ENCODE measurements at regions not wholly inside any gene's neighbourhood (a gene's known extent, or its start where the extent isn't known, plus 50 kb on each side); places are given as distances from the start of the nearest gene placed in this dataset.

DNA sequence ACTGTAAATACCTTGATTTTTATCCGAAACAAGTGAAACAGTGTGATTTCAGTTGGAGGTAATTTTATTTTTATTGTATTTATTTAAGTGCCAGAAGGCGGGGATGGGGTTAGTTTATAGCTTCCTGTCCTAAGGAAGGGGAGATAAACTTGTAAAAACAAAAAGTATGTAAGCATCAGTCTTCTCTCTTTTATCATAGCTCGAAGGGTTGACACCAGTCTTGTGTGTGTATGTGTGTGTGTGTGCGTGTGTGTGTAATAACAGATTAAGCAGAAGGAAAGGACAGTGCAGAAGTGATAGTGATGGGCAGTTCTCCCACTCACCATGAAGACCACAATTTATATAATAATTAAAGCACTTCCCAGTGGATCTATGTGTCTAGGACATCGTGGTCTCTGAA is 793.3 kb downstream of the PLCL1 start:
- no peak for TF ChIP-seq CTCF (IDR thresholded peaks at IDR 0.05)
- TF ChIP-seq POLR2A (IDR thresholded peaks at IDR 0.05): no peak
- Histone ChIP-seq H3K27ac (no peak overlapping the region), H3K9me3 (no peaks in the 10 kb centered on the region), H3K36me3 (no peaks in the 10 kb centered on the region), H3K4me3 (replicated peaks in 1 of 3) (no peak overlapping the region), H3K4me1 (no peaks in the 10 kb centered on the region), H3K27me3 (no peaks in the 10 kb centered on the region)
- no peak for DNase-seq
- 69 to 71% methylated on average over 5 of the region's 5 CpGs for WGBS, 2 donors
- intact Hi-C loops (cut with DNase I): no loop called here

GRCh38 chr2:198596985-198597384 is 792.6 kb downstream of the PLCL1 start:
- Histone ChIP-seq H3K4me1 (no peaks in the 10 kb centered on the region), H3K4me3 (replicated peaks in 1 of 3) (no peak overlapping the region), H3K27ac (no peak overlapping the region), H3K27me3 (no peaks in the 10 kb centered on the region), H3K9me3 (no peaks in the 10 kb centered on the region), H3K36me3 (no peaks in the 10 kb centered on the region)
- intact Hi-C loops (cut with DNase I): no loop called here
- TF ChIP-seq CTCF (IDR thresholded peaks at IDR 0.05) (no peak), POLR2A (IDR thresholded peaks at IDR 0.05) (no peak)
- no peak for DNase-seq

DNA sequence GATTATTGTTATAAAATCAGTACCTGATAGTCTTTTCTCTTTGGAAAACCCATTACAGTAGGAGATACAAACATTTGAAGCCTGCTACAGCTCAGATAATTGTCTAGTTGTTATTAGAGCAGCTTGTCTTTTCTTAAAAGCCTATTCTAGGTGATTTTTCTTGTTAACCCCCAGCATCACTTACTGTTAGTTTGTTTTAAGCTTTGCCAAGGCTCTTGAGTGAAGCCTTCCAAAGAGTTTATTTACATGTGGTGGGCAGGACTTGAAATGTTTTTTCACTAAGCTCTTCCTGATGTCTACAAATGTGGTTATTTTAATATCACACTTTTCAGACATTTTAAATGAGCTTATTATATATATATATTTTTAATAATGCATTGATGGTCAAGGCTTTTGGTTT is 791.3 kb downstream of the PLCL1 start:
- no peak for DNase-seq
- TF ChIP-seq CTCF (IDR thresholded peaks at IDR 0.05) (no peak), POLR2A (IDR thresholded peaks at IDR 0.05) (no peak)
- Histone ChIP-seq H3K9me3 (no peaks in the 10 kb centered on the region), H3K4me1 (no peaks in the 10 kb centered on the region), H3K27me3 (no peaks in the 10 kb centered on the region), H3K4me3 (replicated peaks in 1 of 3) (no peak overlapping the region), H3K36me3 (no peaks in the 10 kb centered on the region), H3K27ac (no peak overlapping the region)
- intact Hi-C loops (cut with DNase I): no loop called here

GRCh38 chr2:198591586-198591985 is 787.2 kb downstream of the PLCL1 start:
- Histone ChIP-seq H3K4me1 (no peaks in the 10 kb centered on the region), H3K27ac (no peak overlapping the region), H3K9me3 (no peaks in the 10 kb centered on the region), H3K36me3 (no peaks in the 10 kb centered on the region), H3K27me3 (no peaks in the 10 kb centered on the region), H3K4me3 (replicated peaks in 1 of 3) (no peak overlapping the region)
- WGBS, 2 donors: 60 to 74% methylated on average over 3 of the region's 3 CpGs
- no peak for DNase-seq
- TF ChIP-seq CTCF (IDR thresholded peaks at IDR 0.05) (no peak), POLR2A (IDR thresholded peaks at IDR 0.05) (no peak)
- intact Hi-C loops (cut with DNase I): no loop called here

DNA sequence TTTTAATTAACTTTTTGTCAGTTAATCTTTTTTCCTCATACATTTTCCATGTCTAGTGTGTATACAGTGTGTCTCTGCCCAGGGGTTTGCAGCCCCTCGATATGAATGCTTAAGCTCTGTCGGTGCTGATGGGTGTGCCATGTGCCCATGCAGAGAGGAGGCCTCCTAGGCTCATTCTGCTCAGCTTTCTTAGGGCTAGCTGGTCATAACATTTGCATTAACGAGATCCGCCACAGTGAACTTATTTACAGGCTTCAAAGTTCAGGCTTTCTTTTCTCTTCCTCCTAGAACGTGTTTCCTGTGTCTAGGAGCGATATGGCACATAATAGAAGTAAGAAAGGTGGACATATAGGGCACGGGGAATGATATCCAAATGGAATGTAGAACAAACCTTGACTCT is 783.3 kb downstream of the PLCL1 start:
- H3K27ac ChIP-seq: no peak overlapping the region
- no peak for DNase-seq
- TF ChIP-seq POLR2A (IDR thresholded peaks at IDR 0.05) (no peak), CTCF (IDR thresholded peaks at IDR 0.05) (no peak)
- H3K4me1 ChIP-seq: no peaks in the 10 kb centered on the region
- H3K4me3 ChIP-seq (replicated peaks in 1 of 3): no peak overlapping the region
- H3K9me3 ChIP-seq: no peaks in the 10 kb centered on the region
- WGBS, 2 donors: 69 to 78% methylated on average over 7 of the region's 7 CpGs
- no peaks in the 10 kb centered on the region for H3K27me3 ChIP-seq
- intact Hi-C loops (cut with DNase I): no loop called here
- H3K36me3 ChIP-seq: no peaks in the 10 kb centered on the region

All from thyroid gland (tissue), 4 donors.